GM13976 (cell line): ENCODE measurements at regions not wholly inside any gene's neighbourhood (a gene's known extent, or its start where the extent isn't known, plus 50 kb on each side); places are given as distances from the start of the nearest gene placed in this dataset.

ENCODE experiments used
- DNase-seq: peaks from one replicate; pipeline ENCODE4 v3.0.0; 2012; ENCODE audit warnings: low spot score
- in situ Hi-C: fragments of 300-500 bp; cut with MboI; formaldehyde crosslinking; loops from one replicate; pipeline ENCODE4 v1.12.0; 2022; ENCODE audit warnings: low sequenced_read_pairs, mixed read lengths, inconsistent platforms; ENCODE audit not compliant: unreplicated experiment
- TF ChIP-seq, protein P1 (sequence below): IDR thresholded peaks from 2 replicates; pipeline ENCODE4 v1.5.1; 2012; ENCODE audit warnings: borderline replicate concordance, mild to moderate bottlenecking; ENCODE audit not compliant: insufficient read depth; ENCODE audit errors: extremely low read depth, missing control alignments, control extremely low read depth

DNA sequence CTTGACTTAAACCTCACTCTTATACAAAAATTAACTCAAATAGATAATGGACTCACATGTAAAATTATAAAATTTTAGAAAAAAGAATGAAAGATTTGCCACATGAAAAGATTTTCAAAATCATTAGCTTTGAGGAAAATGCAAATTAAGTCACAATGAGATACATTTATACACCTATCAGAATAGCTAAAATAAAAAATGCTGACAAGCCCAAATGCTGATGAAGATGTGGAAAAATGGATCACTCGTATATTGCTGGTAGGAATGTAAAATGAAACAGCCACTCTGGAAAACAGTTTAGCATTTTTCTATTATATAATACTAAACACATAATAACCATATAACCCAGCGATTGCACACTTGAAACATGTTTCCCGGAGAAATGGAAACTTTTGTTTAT lies 316.2 kb downstream of the ANKRD50 start:
- TF ChIP-seq, protein P1, sequence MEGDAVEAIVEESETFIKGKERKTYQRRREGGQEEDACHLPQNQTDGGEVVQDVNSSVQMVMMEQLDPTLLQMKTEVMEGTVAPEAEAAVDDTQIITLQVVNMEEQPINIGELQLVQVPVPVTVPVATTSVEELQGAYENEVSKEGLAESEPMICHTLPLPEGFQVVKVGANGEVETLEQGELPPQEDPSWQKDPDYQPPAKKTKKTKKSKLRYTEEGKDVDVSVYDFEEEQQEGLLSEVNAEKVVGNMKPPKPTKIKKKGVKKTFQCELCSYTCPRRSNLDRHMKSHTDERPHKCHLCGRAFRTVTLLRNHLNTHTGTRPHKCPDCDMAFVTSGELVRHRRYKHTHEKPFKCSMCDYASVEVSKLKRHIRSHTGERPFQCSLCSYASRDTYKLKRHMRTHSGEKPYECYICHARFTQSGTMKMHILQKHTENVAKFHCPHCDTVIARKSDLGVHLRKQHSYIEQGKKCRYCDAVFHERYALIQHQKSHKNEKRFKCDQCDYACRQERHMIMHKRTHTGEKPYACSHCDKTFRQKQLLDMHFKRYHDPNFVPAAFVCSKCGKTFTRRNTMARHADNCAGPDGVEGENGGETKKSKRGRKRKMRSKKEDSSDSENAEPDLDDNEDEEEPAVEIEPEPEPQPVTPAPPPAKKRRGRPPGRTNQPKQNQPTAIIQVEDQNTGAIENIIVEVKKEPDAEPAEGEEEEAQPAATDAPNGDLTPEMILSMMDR, result no peak
- no peak for DNase-seq
- in situ Hi-C loops, result no loop called here

DNA sequence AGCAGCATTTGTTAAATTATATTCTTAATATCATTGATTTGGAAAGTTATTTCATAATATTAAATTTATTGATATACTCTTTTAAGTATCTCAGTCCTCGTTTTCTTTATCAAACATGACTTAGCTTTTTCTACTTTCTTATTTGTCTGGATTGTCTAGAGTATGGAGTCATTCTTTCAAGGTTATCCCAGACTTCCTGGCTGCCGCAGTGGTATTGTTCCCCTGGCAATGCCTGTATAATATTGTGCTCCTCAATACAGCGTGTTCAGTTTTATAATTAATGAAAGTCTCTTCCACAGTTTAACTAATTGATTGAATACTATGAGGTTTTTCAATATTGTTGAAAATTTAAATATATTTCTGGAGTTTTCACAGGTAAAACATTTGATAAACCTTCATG lies 310.9 kb downstream of the ANKRD50 start:
- DNase-seq, result no peak
- TF ChIP-seq, protein P1, result no peak
- in situ Hi-C loops, result no loop called here

DNA sequence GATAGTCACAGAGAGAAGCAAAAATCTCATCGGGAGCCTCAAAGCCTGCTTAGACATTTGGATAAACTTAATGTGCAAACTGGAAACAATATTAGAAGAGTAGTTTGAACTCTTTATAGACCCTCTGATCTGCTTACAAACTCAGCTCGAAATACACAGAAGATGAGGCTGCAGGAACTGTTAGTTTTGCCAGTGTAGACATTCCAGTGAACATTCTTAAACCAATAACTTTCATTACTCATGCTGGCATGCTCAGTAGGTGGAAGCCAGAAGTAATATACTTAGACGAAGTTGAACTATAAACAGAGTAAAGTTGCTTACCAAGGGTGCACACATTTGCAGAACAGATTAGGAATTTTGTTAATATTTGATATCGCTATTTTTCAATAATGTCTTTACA lies 303.5 kb downstream of the ANKRD50 start:
- DNase-seq, result no peak
- in situ Hi-C loops, result no loop called here
- TF ChIP-seq, protein P1, result no peak

DNA sequence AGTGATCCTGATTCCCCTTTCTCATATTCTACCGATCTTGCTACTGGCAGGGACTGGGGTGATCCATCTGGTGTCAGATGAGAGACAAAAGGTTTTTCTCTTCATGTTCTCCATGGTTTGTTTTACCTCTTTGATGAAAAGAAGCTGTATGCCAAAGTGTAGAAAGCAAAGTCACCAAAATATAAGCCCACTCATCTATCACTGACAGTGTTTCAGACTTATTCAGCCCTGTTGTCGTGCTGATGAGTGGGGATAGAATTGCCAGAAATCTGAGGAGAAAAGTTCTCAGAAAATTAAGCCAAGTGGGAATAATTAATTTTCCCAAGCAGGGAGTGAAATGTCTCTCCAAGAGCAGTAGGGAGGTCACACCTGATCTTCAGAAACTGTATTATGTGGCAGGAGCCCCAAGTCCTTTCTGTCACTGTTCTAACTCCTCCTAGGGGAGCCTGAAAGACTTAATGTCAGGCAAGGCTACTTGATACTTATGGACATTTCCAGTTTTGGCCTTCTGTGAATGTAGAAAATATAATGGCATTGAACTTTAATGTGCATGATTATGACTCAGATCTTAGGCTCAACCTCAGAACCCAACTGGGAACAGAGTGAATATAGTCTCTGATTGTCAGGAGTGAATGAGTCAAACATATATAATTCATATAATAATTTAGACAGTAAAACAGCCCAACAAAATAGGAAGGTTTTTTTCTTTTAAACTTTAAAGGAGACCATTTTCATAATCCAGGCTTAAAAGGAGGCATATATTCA lies 298.1 kb downstream of the ANKRD50 start:
- TF ChIP-seq, protein P1, result no peak
- in situ Hi-C loops, result no loop called here
- no peak for DNase-seq

DNA sequence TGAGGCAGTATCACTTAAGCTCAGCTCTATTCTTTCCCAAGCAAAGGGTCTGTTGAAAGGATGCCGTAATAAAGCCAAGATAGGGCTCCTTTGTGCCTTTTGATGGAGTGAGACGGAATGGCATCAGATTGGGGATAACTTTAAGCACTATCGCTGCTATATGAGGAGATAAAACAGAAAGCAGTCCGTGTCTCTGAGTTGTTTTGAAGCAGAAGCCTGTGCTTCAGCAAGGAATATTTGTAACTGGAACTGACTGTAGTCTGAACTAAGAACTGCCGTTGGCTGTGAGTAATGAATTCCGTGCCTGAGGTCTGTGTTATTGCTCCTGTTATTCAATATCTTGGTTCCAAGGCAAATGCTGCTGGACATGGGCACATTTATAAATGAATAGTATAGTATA lies 297.4 kb downstream of the ANKRD50 start:
- TF ChIP-seq, protein P1, result no peak
- in situ Hi-C loops, result no loop called here
- no peak for DNase-seq

DNA sequence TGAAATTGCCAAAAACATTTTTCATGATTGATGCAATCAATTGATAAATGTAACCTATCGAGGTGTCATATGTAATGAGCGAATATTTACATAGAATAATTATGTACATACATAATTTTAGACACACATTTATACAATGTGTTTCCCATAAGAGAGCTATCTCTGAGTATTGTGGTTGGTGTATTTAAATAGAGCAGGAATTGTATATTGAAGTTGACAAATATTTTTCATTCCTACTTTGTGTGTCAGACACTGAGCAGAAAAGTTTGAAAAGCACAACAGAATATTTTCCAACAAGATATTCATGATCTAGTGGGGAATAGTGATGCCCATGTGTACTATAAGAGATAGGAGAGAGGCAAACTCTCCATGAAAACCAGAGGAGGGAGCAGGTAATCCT lies 295.2 kb downstream of the ANKRD50 start:
- TF ChIP-seq, protein P1, result no peak
- in situ Hi-C loops, result no loop called here
- no peak for DNase-seq
